ENCODE measurements at regions not wholly inside any gene's neighbourhood (a gene's known extent, or its start where the extent isn't known, plus 50 kb on each side); places are given as distances from the start of the nearest gene placed in this dataset.
"Not testable (repeated sequence)": the region's sequence is repeated elsewhere in the genome, so short reads cannot be mapped to it uniquely, and the experiment has no call there.

DNA sequence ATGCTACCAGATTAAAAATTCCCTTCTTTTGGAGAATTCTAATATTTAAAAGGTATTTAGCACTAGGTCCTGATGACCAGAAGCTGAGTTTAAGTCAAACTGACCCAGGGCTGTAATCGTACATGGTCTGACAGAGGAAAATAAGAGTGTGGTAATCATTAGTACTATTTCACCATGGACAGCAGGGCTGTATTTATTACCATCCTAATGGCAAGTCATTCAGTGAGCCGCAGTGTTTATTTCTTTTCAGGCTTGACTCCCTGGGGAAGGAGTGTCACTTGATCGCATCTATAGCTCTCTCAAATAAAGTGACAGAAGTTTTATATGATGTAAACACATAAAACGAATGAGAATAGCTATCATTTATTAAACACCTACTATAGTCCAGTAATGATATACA is 261.8 kb downstream of the BTG1 start:
- TF ChIP-seq, protein P1, sequence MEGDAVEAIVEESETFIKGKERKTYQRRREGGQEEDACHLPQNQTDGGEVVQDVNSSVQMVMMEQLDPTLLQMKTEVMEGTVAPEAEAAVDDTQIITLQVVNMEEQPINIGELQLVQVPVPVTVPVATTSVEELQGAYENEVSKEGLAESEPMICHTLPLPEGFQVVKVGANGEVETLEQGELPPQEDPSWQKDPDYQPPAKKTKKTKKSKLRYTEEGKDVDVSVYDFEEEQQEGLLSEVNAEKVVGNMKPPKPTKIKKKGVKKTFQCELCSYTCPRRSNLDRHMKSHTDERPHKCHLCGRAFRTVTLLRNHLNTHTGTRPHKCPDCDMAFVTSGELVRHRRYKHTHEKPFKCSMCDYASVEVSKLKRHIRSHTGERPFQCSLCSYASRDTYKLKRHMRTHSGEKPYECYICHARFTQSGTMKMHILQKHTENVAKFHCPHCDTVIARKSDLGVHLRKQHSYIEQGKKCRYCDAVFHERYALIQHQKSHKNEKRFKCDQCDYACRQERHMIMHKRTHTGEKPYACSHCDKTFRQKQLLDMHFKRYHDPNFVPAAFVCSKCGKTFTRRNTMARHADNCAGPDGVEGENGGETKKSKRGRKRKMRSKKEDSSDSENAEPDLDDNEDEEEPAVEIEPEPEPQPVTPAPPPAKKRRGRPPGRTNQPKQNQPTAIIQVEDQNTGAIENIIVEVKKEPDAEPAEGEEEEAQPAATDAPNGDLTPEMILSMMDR (IDR thresholded peaks at IDR 0.05; ENCODE audit: low read depth, low read length, missing control alignments) = no peak
- no peak overlapping the region for H3K4me3 ChIP-seq (replicated peaks; ENCODE audit: low read depth, low read length)
- DNase-seq (ENCODE audit: extremely low read depth, low read depth) = no peak

DNA sequence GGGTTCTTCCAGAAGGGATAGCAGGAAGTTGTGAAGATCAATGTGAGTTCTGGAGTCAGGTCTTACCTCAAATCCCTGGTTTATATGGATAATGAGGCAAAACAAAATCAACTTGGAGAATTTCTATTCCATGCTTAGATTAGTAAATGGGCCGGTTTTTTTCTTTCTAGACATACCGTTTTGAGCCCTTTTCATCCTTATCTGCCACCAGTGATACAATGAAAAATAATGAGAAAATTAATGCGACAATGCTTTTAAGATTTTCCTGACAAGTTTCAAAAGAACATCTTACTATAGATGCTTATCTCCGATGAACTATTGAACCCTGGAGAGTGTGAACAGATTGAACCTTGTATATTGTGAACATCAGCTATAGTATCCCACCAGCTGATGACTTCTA is 262.7 kb downstream of the BTG1 start:
- no peak overlapping the region for H3K4me3 ChIP-seq (replicated peaks; ENCODE audit: low read depth, low read length)
- no peak for DNase-seq (ENCODE audit: extremely low read depth, low read depth)
- TF ChIP-seq, protein P1 (IDR thresholded peaks at IDR 0.05; ENCODE audit: low read depth, low read length, missing control alignments) = no peak

DNA sequence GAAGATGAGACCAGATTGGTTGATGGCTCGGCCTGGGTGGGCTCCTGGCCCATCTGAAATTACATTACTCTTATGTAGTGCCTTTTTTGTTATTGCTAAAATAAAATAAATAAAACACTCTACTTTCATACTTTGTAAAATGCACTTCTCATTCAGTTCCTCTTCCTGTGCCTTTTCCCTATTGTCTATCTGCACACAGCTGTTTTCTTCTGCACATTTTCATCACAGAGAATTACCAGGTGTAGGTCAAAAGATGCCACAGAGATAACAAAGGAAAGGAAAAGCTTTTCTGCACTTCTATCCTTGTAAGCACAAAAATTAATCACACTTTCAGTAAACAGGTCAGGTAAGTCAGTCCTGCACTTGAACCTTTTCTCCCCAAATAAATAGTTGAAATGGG is 265.1 kb downstream of the BTG1 start:
- TF ChIP-seq, protein P1 (IDR thresholded peaks at IDR 0.05; ENCODE audit: low read depth, low read length, missing control alignments) = no peak

DNA sequence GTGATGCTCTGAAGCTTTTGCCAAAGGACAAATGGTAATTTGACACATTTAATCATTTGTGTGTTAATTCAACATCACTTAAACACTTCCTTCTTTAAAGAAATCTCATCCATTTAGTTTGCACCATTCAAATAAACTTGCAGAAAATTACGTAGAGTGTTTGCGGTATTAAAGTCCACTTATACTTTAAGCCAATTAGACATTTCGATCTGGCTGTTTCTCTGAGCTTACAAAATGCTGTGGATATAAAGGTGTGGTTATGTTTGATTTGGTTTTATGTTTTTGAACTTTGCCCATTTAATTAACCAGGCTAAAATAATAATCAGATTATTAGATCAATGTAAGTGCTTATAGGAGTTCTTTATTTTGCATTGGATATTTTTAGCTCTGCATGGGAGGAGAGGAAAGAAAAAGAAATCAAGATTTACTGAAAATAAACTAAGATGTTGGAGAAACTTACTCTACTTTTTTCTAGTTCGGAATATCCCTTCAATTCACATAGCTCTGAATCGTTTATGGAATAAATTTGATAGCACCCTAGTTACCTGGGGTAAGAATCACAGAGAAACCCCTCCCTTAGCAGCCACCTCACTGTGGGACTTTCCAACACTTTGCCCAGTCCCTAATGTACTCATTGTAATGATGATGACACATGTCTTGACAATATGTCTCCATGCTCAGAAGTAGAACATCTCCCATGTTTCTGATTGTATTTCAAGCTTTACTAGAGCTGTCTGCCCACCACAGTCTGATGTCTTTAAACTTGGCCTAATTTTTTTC is 268.0 kb downstream of the BTG1 start:
- no peak for DNase-seq (ENCODE audit: extremely low read depth, low read depth)
- no peak overlapping the region for H3K4me3 ChIP-seq (replicated peaks; ENCODE audit: low read depth, low read length)
- TF ChIP-seq, protein P1 (IDR thresholded peaks at IDR 0.05; ENCODE audit: low read depth, low read length, missing control alignments) = no peak

More for the DNA sequence above, 265.1 kb downstream of the BTG1 start:
- DNase-seq (ENCODE audit: extremely low read depth, low read depth) = no peak
- H3K4me3 ChIP-seq (replicated peaks; ENCODE audit: low read depth, low read length) = no peak overlapping the region

DNA sequence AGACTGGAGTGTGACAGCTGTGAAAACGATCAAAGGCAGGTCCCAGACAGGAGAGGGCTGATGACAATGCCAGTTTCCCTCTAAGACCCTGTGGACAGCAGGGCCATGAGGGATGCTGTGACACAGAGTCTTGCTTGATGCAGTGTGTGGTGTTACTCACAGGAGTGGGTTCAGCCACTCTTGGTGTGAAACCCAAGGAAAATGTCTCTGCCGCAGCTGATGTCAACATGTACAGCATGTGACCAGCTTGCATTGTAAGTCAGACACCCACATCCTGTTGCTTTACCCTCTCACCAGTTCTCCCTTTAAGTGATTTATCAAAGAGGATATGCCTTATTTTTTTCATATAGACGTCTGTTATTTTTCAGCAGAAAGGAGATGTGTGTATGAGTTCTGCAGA is 268.6 kb downstream of the BTG1 start:
- no peak overlapping the region for H3K4me3 ChIP-seq (replicated peaks; ENCODE audit: low read depth, low read length)
- TF ChIP-seq, protein P1 (IDR thresholded peaks at IDR 0.05; ENCODE audit: low read depth, low read length, missing control alignments) = no peak
- peak; percentile 6 for DNase-seq (ENCODE audit: extremely low read depth, low read depth)

DNA sequence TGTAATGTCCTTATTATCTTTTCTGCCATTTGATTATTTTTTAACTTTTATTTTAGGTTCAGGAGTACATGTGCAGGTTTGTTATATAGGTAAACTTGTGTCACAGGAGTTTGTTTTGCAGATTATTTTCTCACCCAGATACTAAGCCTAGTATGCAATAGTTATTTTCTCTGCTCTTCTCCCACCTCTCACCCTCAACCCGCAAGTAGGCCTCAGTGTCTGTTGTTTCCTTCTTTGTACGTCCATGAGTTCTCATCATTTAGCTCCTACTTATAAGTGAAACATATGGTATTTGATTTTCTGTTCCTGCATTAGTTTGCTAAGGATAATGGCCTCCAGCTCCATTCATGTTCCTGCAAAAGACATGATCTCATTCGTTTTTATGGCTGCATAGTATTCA is 270.0 kb downstream of the BTG1 start:
- DNase-seq (ENCODE audit: extremely low read depth, low read depth); H3K4me3 ChIP-seq (replicated peaks; ENCODE audit: low read depth, low read length): not testable (repeated sequence)

DNA sequence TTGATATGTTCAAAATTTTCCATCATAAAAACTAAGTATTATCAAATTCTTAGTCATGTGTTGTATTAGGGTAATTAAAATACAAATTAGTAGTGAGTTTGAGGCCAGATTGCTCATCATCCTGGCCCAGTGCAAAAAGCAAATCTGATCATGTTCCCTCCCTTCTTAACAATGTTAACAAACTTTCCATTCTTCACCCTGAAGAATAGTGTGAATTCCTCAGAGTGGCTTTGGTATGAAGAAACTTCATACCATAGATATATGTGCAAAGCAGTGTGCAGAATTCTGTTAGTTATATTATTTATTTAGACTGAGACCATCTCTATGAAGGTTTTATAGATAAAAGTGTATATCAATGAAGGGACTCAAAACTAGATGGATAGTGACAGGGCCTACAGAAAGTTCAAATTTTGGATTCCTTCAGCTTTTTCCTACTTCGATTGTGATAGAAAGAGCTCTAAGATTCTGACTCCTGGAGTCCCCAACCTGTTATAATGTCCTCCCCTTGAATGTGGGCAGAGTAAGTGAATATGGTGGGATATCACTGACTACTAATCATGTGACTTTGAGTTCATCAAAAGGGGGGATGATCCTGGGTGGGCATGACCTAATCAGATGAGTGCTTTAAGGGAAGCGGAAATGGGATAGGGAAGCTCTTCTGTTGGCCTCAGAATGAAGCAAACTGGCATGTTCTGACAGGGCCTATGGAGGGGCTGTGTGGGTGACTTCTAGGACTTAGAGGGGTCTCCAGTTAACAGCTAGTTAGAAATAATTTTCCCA is 271.4 kb downstream of the BTG1 start:
- no peak overlapping the region for H3K4me3 ChIP-seq (replicated peaks; ENCODE audit: low read depth, low read length)
- TF ChIP-seq, protein P1 (IDR thresholded peaks at IDR 0.05; ENCODE audit: low read depth, low read length, missing control alignments) = no peak
- no peak for DNase-seq (ENCODE audit: extremely low read depth, low read depth)

All from HFF-Myc (cell line).